GM12875 (cell line): ENCODE measurements at regions not wholly inside any gene's neighbourhood (a gene's known extent, or its start where the extent isn't known, plus 50 kb on each side); places are given as distances from the start of the nearest gene placed in this dataset.

Experiments
- H3K4me3 ChIP-seq: one replicate; pipeline ENCODE4 v1.5.1; 2011; ENCODE audit warnings: low read depth, low read length, control low read depth
- CTCF ChIP-seq: IDR thresholded peaks from 2 replicates; pipeline ENCODE4 v1.5.1; 2011; ENCODE audit warnings: low read depth, mild to moderate bottlenecking, control low read depth, inconsistent platforms, low read length, moderate library complexity, borderline replicate concordance; ENCODE audit not compliant: insufficient read depth

- no peak for TF ChIP-seq CTCF
- no peak overlapping the region for H3K4me3 ChIP-seq
Measured at GRCh38 chr1:14372526-14372925, 226.0 kb upstream of the KAZN start.

- no peak for TF ChIP-seq CTCF
- H3K4me3 ChIP-seq, result no peak overlapping the region
Measured at GRCh38 chr1:14373081-14373758, 225.3 kb upstream of the KAZN start.

- TF ChIP-seq CTCF, result no peak
- H3K4me3 ChIP-seq, result no peak overlapping the region
Measured at GRCh38 chr1:14375226-14375625, 223.3 kb upstream of the KAZN start.

- no peak overlapping the region for H3K4me3 ChIP-seq
- TF ChIP-seq CTCF, result no peak
Measured at GRCh38 chr1:14377386-14377785, 221.1 kb upstream of the KAZN start.

GRCh38 chr1:14380408-14380807 lies 218.1 kb upstream of the KAZN start:
- TF ChIP-seq CTCF, result no peak
- no peak overlapping the region for H3K4me3 ChIP-seq

GRCh38 chr1:14390816-14391215 lies 207.7 kb upstream of the KAZN start:
- no peak overlapping the region for H3K4me3 ChIP-seq
- TF ChIP-seq CTCF, result no peak

- TF ChIP-seq CTCF, result no peak
Measured at GRCh38 chr1:14392161-14392858, 206.2 kb upstream of the KAZN start.

More at GRCh38 chr1:14392161-14392858, 206.2 kb upstream of the KAZN start:
- H3K4me3 ChIP-seq, result no peak overlapping the region
